Activated effector memory CD4-positive, alpha-beta T cell treated with Interleukin-2 at 50 U/mL for 16 hours (primary cell): ENCODE measurements at regions not wholly inside any gene's neighbourhood (a gene's known extent, or its start where the extent isn't known, plus 50 kb on each side); places are given as distances from the start of the nearest gene placed in this dataset.
"Not testable (repeated sequence)": the region's sequence is repeated elsewhere in the genome, so short reads cannot be mapped to it uniquely, and the experiment has no call there.

Source experiments
- DNase-seq: peaks from one replicate; pipeline ENCODE4 v3.0.0-alpha.2; 2020

GRCh38 chr18:40168026-40168425, 1787.0 kb upstream of the PIK3C3 start:
- DNase-seq = no peak

- no peak for DNase-seq
Measured at GRCh38 chr18:40163254-40163653, 1791.8 kb upstream of the PIK3C3 start.

GRCh38 chr18:40160361-40160760, 1794.7 kb upstream of the PIK3C3 start:
- DNase-seq = no peak

DNA sequence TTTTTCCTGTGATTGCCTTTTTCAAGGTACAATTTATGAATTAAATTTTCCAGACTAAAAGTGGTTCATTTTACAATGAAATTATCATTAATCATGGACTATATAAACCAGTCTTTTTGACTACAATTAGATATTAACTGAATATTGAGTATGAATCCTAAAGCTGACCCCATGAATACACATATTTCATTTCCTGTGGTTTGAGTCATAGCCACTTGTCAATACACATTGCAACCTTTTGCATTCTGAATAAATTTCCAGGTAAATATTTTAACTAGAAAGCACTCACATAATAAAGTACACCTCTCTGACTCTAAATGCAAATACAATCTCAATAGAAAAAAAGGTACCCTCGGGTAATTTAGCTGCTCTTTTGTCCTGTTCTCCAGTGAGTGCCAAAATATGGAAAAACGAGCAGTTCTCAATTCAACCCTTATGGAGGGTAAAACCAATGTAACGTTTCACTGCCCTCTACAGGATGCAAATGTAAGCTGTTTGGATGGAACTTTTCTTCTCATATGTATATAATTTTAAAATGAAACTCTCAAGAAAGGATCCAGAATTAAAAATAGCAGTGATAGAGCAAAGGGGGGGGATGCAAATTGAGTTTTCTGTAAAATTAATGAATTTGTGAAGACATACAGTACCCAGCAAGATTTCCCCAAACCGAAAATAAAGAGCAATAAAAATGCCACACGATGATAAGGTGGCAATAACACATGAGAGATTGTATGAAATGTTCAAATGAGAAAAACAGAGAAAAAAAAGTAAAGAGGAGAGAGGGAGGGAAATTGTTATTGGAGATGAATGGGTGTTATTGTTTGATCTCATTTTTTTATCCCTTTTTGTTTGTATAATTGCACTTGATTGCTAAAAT, 1795.7 kb upstream of the PIK3C3 start:
- no peak for DNase-seq

DNA sequence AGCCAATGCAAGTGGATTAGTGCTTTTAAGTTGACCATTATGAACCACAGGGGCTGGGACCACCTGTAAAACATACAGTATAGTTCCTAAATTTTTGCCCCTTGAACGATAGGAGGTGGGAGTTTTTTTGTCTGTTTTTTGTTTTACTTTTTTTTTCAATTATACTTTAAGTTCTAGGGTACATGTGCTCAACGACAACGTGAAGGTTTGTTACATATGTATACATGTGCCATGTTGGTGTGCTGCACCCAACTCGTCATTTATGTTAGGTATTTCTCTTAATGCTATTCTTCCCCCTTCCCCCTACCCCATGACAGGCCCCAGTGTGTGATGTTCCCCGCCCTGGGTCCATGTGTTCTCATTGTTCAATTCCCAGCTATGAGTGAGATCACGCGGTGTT, 1797.9 kb upstream of the PIK3C3 start:
- DNase-seq = no peak

DNA sequence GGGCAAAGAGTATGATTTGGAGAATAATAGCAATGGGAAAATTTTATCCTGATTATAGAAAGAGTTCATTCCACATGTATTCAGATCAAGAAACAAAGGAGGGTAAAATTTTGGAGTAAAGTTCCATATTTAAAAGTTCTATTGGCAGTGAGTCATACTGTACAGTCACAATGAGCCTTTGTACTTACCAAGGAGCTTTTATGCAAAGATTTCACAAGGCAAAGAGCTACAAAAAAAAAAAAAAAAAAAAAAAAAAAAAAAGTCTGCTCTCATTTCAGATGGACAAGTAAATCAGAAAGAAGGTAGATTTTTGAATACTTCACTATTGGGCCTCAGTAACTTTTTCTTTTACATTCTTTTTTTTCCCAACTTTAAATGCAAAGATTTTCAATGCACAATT, 1802.2 kb upstream of the PIK3C3 start:
- DNase-seq = no peak

GRCh38 chr18:40148960-40149359, 1806.1 kb upstream of the PIK3C3 start:
- DNase-seq = no peak

- no peak for DNase-seq
Measured at GRCh38 chr18:40133253-40133652, 1821.8 kb upstream of the PIK3C3 start.

GRCh38 chr18:40132438-40132837, 1822.6 kb upstream of the PIK3C3 start:
- DNase-seq = not testable (repeated sequence)

GRCh38 chr18:40124107-40124506, 1830.9 kb upstream of the PIK3C3 start:
- DNase-seq = no peak

GRCh38 chr18:40120796-40121391, 1834.1 kb upstream of the PIK3C3 start:
- DNase-seq = no peak

DNA sequence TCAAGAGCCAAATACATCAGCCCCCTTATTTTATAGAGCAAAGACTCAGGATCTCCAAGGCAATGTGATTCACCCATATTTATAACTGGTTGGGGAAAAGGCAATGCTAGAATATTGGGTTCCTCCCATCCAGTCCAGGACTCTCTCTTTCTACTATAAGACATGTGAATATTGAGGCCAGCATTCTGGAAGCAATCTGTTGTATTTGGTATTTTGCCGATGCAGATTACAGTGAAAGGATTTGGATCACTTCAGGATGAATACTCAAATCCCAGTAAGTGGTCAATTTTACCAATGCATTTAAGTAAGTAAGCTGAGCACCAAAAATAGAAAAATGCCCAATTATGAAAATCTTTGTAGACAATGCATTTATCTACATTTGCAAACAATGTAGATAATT, 1834.7 kb upstream of the PIK3C3 start:
- DNase-seq = no peak

GRCh38 chr18:40119581-40119980, 1835.5 kb upstream of the PIK3C3 start:
- not testable (repeated sequence) for DNase-seq

GRCh38 chr18:40110455-40110854, 1844.6 kb upstream of the PIK3C3 start:
- no peak for DNase-seq

DNA sequence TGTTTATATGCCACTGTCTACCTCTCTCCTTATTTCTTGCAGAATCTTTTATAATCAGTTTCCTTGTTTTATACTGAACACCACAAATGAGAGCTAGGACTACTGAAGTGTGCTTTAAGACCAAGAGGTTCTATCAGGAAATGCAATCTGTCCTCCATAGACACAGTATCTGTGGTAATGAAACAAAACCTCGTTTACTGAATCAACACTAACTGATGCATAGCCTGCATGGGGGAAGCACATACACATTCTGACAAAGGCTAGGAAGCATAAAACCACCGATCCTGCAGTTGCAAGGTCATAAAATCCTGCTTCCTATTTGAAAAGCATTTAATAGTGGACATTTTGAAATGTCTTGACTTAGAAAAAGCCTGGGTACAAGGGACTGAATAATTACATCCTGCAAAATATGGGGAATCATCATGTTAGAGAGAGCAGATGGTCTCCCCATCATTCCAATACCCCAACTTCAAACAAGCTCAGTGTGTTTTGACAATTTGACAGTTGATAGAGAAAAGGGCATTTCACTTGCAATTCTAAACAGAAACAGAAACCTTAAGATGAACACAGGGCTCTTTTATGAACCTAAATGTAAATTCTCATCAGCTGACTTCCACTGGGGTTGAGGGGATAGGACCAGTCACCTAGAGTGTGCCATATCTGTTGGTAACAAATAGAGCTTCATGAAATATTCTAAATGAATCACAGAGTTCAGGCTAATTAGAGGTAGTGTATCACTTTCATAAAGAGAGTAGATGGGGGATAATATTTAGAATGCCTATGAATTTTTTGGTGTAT, 1845.6 kb upstream of the PIK3C3 start:
- DNase-seq = no peak

DNA sequence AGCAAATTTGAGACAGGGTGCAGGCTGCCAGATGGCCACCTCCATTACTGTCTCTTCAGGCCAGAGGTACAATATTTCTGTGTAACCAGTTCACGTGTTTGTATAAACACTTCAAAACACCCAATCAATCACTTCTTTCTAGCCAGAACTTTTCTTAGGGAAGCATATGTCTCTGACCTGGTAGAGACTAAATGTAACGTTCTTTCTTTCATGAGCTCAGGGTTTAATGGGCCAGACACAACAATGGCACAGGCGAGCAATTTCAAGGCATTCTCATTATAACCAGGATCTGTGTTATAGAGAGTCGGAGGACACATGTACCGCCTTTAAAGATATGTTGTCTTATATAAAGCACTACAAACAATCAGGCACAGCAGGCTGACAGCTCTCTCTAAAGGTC, 1846.4 kb upstream of the PIK3C3 start:
- no peak for DNase-seq

DNA sequence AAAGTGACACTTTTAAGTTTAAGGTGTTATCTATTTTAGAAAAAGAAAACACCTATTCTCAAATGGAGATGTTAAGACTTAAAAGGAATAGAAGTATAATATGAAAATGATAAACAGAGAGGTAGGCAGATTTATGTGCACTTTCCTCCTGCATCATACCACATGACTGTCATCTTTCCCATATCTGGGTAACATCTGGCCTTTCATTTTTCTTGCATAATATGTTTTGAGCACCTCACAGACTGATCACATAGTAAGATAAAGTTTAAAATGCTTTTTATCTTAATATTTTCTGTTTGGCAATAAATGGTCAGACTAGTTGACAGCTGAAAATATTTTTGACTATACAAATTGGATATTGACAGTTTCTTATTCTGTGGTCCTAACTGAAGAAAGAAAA, 1852.1 kb upstream of the PIK3C3 start:
- DNase-seq = no peak

DNA sequence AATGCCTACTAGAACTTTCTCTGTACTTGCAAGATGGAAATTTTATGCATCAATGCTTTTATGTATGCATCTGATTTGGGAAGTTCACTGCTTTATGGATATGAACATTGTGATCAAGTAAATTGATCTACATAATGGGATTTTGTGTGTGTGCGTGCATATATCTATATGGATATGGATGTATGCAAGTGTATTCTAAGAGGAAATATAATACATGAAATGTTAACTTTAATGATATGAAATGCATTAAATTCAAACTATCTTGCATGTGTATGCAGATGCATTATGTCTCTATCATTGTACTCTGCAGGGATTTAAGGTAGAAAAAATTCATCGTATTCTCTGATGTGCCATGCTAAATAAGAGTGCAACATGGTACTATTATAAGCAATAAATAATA, 1855.4 kb upstream of the PIK3C3 start:
- no peak for DNase-seq

GRCh38 chr18:40096675-40097074, 1858.4 kb upstream of the PIK3C3 start:
- DNase-seq = no peak

- DNase-seq = no peak
Measured at GRCh38 chr18:40094441-40094840, 1860.6 kb upstream of the PIK3C3 start.

GRCh38 chr18:40088130-40088529, 1866.9 kb upstream of the PIK3C3 start:
- DNase-seq = no peak

DNA sequence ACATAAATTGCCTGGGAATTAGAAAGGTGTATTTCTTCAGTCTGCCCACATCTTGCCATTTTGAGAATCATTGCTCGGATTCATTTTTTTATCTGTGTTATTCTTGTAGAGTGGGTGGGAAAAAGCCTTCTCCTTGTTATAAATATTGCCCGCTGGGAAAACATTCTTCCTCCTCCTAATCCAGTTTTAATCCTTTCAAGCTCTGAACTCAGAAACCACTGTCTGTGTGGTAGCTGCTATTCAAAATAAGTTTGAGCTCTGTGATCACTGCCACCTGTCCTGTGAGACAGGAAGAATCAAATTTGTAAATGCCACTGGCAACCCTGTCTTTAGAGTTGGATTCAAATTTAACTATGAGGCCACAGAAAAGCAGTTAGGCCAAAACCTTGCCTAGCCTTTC, 1875.2 kb upstream of the PIK3C3 start:
- DNase-seq = no peak

GRCh38 chr18:40075616-40076015, 1879.4 kb upstream of the PIK3C3 start:
- DNase-seq = no peak

DNA sequence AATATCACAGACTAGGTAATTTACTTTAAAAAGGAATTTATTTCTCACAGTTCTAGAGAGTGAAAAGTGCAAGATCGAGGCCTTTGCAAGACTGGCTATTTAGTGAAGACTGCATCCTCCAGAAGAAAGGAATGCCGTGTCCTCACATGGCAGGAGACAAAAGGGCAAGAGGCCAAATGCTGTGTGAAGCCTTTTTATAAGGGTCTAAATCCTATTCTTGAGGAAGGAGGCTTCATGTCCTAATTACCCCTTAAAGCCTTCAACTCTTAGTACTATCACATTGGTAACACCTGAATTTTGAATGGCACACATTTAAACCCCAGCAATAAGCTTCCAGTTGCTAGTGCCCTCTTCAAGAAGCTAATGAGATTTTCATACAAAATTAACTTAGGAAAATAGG, 1882.3 kb upstream of the PIK3C3 start:
- DNase-seq = no peak
